ENCODE measurements at regions not wholly inside any gene's neighbourhood (a gene's known extent, or its start where the extent isn't known, plus 50 kb on each side); places are given as distances from the start of the nearest gene placed in this dataset.
"Not testable (repeated sequence)": the region's sequence is repeated elsewhere in the genome, so short reads cannot be mapped to it uniquely, and the experiment has no call there.

- Mint-ChIP-seq H3K36me3 (ENCODE audit: low read depth) (no peaks in the 10 kb centered on the region), H3K27me3 (no peaks in the 10 kb centered on the region), H3K4me3 (no peak overlapping the region), H3K9me3 (peaks cover 35% of the 10 kb centered on the region), H3K4me1 (ENCODE audit: low read depth) (no peaks in the 10 kb centered on the region), H3K27ac (no peak overlapping the region)
- no peak for DNase-seq
Measured at GRCh38 chr7:53596230-53596629, 560.8 kb downstream of the POM121L12 start.

- no peak for DNase-seq
- Mint-ChIP-seq H3K4me1 (ENCODE audit: low read depth) (no peaks in the 10 kb centered on the region), H3K27me3 (no peaks in the 10 kb centered on the region), H3K36me3 (ENCODE audit: low read depth) (no peaks in the 10 kb centered on the region), H3K9me3 (peaks cover 26% of the 10 kb centered on the region), H3K4me3 (no peak overlapping the region), H3K27ac (no peak overlapping the region)
Measured at GRCh38 chr7:53600296-53600695, 564.9 kb downstream of the POM121L12 start.

- DNase-seq, result no peak
- Mint-ChIP-seq H3K4me3 (no peak overlapping the region), H3K36me3 (ENCODE audit: low read depth) (no peaks in the 10 kb centered on the region), H3K27me3 (no peaks in the 10 kb centered on the region), H3K4me1 (ENCODE audit: low read depth) (no peaks in the 10 kb centered on the region), H3K9me3 (peaks cover 29% of the 10 kb centered on the region), H3K27ac (no peak overlapping the region)
Measured at GRCh38 chr7:53602817-53603418, 567.5 kb downstream of the POM121L12 start.

GRCh38 chr7:53603461-53603860, 568.0 kb downstream of the POM121L12 start:
- DNase-seq, result no peak
- Mint-ChIP-seq H3K27ac (no peak overlapping the region), H3K36me3 (ENCODE audit: low read depth) (no peaks in the 10 kb centered on the region), H3K4me1 (ENCODE audit: low read depth) (no peaks in the 10 kb centered on the region), H3K27me3 (no peaks in the 10 kb centered on the region), H3K4me3 (no peak overlapping the region), H3K9me3 (peaks cover 29% of the 10 kb centered on the region)

- Mint-ChIP-seq H3K27ac (no peak overlapping the region), H3K4me1 (ENCODE audit: low read depth) (no peaks in the 10 kb centered on the region), H3K9me3 (peaks cover 31% of the 10 kb centered on the region), H3K36me3 (ENCODE audit: low read depth) (no peaks in the 10 kb centered on the region), H3K4me3 (no peak overlapping the region), H3K27me3 (no peaks in the 10 kb centered on the region)
- no peak for DNase-seq
Measured at GRCh38 chr7:53604201-53604600, 568.8 kb downstream of the POM121L12 start.

- Mint-ChIP-seq H3K4me3 (no peak overlapping the region), H3K36me3 (ENCODE audit: low read depth) (no peaks in the 10 kb centered on the region), H3K27ac (no peak overlapping the region), H3K27me3 (no peaks in the 10 kb centered on the region), H3K4me1 (ENCODE audit: low read depth) (no peaks in the 10 kb centered on the region), H3K9me3 (peaks cover 18% of the 10 kb centered on the region)
- DNase-seq, result no peak
Measured at GRCh38 chr7:53607961-53608360, 572.5 kb downstream of the POM121L12 start.

GRCh38 chr7:53609185-53609584, 573.8 kb downstream of the POM121L12 start:
- H3K9me3 Mint-ChIP-seq, result peaks cover 22% of the 10 kb centered on the region
- no peak for DNase-seq

GRCh38 chr7:53611043-53611442, 575.6 kb downstream of the POM121L12 start:
- DNase-seq, result no peak
- no peaks in the 10 kb centered on the region for H3K36me3 Mint-ChIP-seq (ENCODE audit: low read depth)
- no peak overlapping the region for H3K27ac Mint-ChIP-seq
- H3K27me3 Mint-ChIP-seq, result no peaks in the 10 kb centered on the region
- no peaks in the 10 kb centered on the region for H3K4me1 Mint-ChIP-seq (ENCODE audit: low read depth)
- peaks cover 24% of the 10 kb centered on the region for H3K9me3 Mint-ChIP-seq
- no peak overlapping the region for H3K4me3 Mint-ChIP-seq

More at GRCh38 chr7:53609185-53609584, 573.8 kb downstream of the POM121L12 start:
- H3K27ac Mint-ChIP-seq, result no peak overlapping the region
- no peaks in the 10 kb centered on the region for H3K36me3 Mint-ChIP-seq (ENCODE audit: low read depth)
- no peak overlapping the region for H3K4me3 Mint-ChIP-seq
- H3K27me3 Mint-ChIP-seq, result no peaks in the 10 kb centered on the region
- no peaks in the 10 kb centered on the region for H3K4me1 Mint-ChIP-seq (ENCODE audit: low read depth)

- no peak for DNase-seq
- no peak overlapping the region for H3K27ac Mint-ChIP-seq
- peaks cover 35% of the 10 kb centered on the region for H3K9me3 Mint-ChIP-seq
- no peaks in the 10 kb centered on the region for H3K27me3 Mint-ChIP-seq
- no peak overlapping the region for H3K4me3 Mint-ChIP-seq
- no peaks in the 10 kb centered on the region for H3K4me1 Mint-ChIP-seq (ENCODE audit: low read depth)
- H3K36me3 Mint-ChIP-seq (ENCODE audit: low read depth), result no peaks in the 10 kb centered on the region
Measured at GRCh38 chr7:53624356-53624755, 588.9 kb downstream of the POM121L12 start.

- no peak overlapping the region for H3K27ac Mint-ChIP-seq
- H3K4me3 Mint-ChIP-seq, result no peak overlapping the region
- H3K4me1 Mint-ChIP-seq (ENCODE audit: low read depth), result no peaks in the 10 kb centered on the region
- DNase-seq, result no peak
- no peaks in the 10 kb centered on the region for H3K36me3 Mint-ChIP-seq (ENCODE audit: low read depth)
- no peaks in the 10 kb centered on the region for H3K27me3 Mint-ChIP-seq
- H3K9me3 Mint-ChIP-seq, result peaks cover 34% of the 10 kb centered on the region
Measured at GRCh38 chr7:53628775-53629174, 593.3 kb downstream of the POM121L12 start.

GRCh38 chr7:53635251-53635650, 599.8 kb downstream of the POM121L12 start:
- H3K36me3 Mint-ChIP-seq (ENCODE audit: low read depth); H3K4me1 Mint-ChIP-seq (ENCODE audit: low read depth); H3K27me3 Mint-ChIP-seq; H3K4me3 Mint-ChIP-seq; DNase-seq; H3K27ac Mint-ChIP-seq: not testable (repeated sequence)
- H3K9me3 Mint-ChIP-seq, result peaks cover 40% of the 10 kb centered on the region

- no peak overlapping the region for H3K4me3 Mint-ChIP-seq
- H3K9me3 Mint-ChIP-seq, result peaks cover 46% of the 10 kb centered on the region
- H3K4me1 Mint-ChIP-seq (ENCODE audit: low read depth), result no peaks in the 10 kb centered on the region
- H3K27ac Mint-ChIP-seq, result no peak overlapping the region
- no peaks in the 10 kb centered on the region for H3K27me3 Mint-ChIP-seq
- no peaks in the 10 kb centered on the region for H3K36me3 Mint-ChIP-seq (ENCODE audit: low read depth)
- no peak for DNase-seq
Measured at GRCh38 chr7:53638517-53638916, 603.1 kb downstream of the POM121L12 start.

GRCh38 chr7:53641091-53641490, 605.7 kb downstream of the POM121L12 start:
- no peak for DNase-seq
- no peak overlapping the region for H3K4me3 Mint-ChIP-seq
- no peaks in the 10 kb centered on the region for H3K27me3 Mint-ChIP-seq
- no peaks in the 10 kb centered on the region for H3K36me3 Mint-ChIP-seq (ENCODE audit: low read depth)
- no peaks in the 10 kb centered on the region for H3K4me1 Mint-ChIP-seq (ENCODE audit: low read depth)
- H3K9me3 Mint-ChIP-seq, result peaks cover 44% of the 10 kb centered on the region
- H3K27ac Mint-ChIP-seq, result no peak overlapping the region

GRCh38 chr7:53642361-53642760, 606.9 kb downstream of the POM121L12 start:
- Mint-ChIP-seq H3K9me3 (peaks cover 42% of the 10 kb centered on the region), H3K27me3 (no peaks in the 10 kb centered on the region), H3K27ac (no peak overlapping the region), H3K36me3 (ENCODE audit: low read depth) (no peaks in the 10 kb centered on the region), H3K4me1 (ENCODE audit: low read depth) (no peaks in the 10 kb centered on the region), H3K4me3 (no peak overlapping the region)
- DNase-seq, result no peak

GRCh38 chr7:53642866-53643265, 607.4 kb downstream of the POM121L12 start:
- no peak overlapping the region for H3K4me3 Mint-ChIP-seq
- DNase-seq, result no peak

GRCh38 chr7:53656881-53657280, 621.4 kb downstream of the POM121L12 start:
- Mint-ChIP-seq H3K27ac (no peak overlapping the region), H3K36me3 (ENCODE audit: low read depth) (no peaks in the 10 kb centered on the region), H3K9me3 (peaks cover 32% of the 10 kb centered on the region), H3K27me3 (no peaks in the 10 kb centered on the region), H3K4me3 (no peak overlapping the region), H3K4me1 (ENCODE audit: low read depth) (no peaks in the 10 kb centered on the region)
- DNase-seq, result no peak

More at GRCh38 chr7:53642866-53643265, 607.4 kb downstream of the POM121L12 start:
- Mint-ChIP-seq H3K27ac (no peak overlapping the region), H3K27me3 (no peaks in the 10 kb centered on the region), H3K9me3 (peaks cover 41% of the 10 kb centered on the region), H3K4me1 (ENCODE audit: low read depth) (no peaks in the 10 kb centered on the region), H3K36me3 (ENCODE audit: low read depth) (no peaks in the 10 kb centered on the region)

Measured in activated T-cell treated with anti-CD3 and anti-CD28 coated beads, Interleukin-2, amount 50 U/mL, for 24 hours (primary cell).